ENCODE measurements at regions not wholly inside any gene's neighbourhood (a gene's known extent, or its start where the extent isn't known, plus 50 kb on each side); places are given as distances from the start of the nearest gene placed in this dataset.
A peak's percentile ranks its signal among the peaks of the same experiment; 100 is the strongest.
"Not testable (repeated sequence)": the region's sequence is repeated elsewhere in the genome, so short reads cannot be mapped to it uniquely, and the experiment has no call there.

- H3K4me3 ChIP-seq (ENCODE audit: low read depth, low read length); DNase-seq (ENCODE audit: low read depth): not testable (repeated sequence)
Measured at GRCh38 chr2:215889240-215889969, 123.9 kb downstream of the MREG start.

DNA sequence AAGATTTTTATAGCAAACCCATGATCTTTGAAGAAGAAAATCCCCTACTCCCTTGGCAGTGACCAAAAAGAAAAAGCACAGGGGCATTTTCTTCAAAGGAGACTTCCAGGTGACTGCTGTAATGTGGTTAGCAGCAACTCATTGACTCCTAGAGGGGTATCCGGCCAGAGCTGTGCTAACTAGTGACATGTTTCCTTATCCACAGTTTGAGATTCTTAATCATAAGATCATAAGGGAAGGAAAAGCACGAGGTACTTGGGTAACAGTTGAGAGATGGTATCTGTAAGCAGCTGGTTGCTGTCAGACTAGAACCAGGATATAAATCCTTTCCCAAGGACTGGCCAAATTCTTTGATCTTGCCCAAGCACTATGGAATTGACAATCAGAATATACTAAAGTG, 124.7 kb downstream of the MREG start:
- H3K4me3 ChIP-seq (ENCODE audit: low read depth, low read length) = no peak overlapping the region
- TF ChIP-seq CTCF (IDR thresholded peaks at IDR 0.05; ENCODE audit: insufficient read depth, low read depth, low read length, missing control alignments) = no peak
- peak; percentile 37 for DNase-seq (ENCODE audit: low read depth)

DNA sequence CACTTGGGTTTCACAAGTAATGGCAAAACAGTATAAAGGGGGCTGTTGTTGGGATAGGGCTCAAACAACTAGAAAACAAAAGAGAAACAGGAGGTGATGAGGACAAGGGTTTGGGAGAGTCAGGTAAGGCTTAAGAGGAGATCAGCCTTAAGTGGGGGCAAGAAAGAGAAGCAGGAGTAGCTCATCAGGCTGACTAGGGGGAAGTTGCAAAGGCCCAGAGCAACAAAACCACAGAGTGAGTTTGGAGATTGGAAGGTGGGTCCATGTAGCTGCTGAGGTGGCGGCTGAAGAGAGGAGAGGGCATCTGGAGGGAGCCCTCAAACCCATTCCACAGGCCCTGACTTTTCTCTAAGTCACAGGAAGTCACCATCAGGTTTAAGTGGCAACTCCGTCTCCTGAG, 126.0 kb downstream of the MREG start:
- no peak for DNase-seq (ENCODE audit: low read depth)
- no peak overlapping the region for H3K4me3 ChIP-seq (ENCODE audit: low read depth, low read length)
- no peak for TF ChIP-seq CTCF (IDR thresholded peaks at IDR 0.05; ENCODE audit: insufficient read depth, low read depth, low read length, missing control alignments)

GRCh38 chr2:215886022-215886421, 127.3 kb downstream of the MREG start:
- H3K4me3 ChIP-seq (ENCODE audit: low read depth, low read length) = no peak overlapping the region
- no peak for TF ChIP-seq CTCF (IDR thresholded peaks at IDR 0.05; ENCODE audit: insufficient read depth, low read depth, low read length, missing control alignments)
- no peak for DNase-seq (ENCODE audit: low read depth)

DNA sequence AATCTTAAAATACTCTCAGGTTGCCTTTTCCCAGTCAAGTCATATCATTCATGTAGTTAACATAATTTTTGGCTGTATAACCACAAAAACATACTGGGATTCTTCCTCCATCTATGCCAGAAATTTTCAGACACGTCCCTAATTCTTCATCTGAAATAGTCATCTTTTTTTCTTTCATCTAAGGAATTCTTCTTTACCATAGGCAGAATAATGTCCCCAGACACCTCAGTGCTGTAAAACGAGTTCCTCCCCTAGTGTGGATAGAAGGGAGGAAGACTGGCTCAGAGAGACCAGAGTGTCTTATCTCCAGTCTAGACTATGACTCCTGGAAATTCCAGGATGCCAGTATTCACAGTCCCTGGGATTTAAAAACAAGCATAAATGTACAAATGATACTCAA, 127.8 kb downstream of the MREG start:
- no peak for DNase-seq (ENCODE audit: low read depth)
- no peak overlapping the region for H3K4me3 ChIP-seq (ENCODE audit: low read depth, low read length)
- TF ChIP-seq CTCF (IDR thresholded peaks at IDR 0.05; ENCODE audit: insufficient read depth, low read depth, low read length, missing control alignments) = no peak

GRCh38 chr2:215884451-215885087, 128.8 kb downstream of the MREG start:
- no peak for TF ChIP-seq CTCF (IDR thresholded peaks at IDR 0.05; ENCODE audit: insufficient read depth, low read depth, low read length, missing control alignments)
- DNase-seq (ENCODE audit: low read depth) = no peak
- H3K4me3 ChIP-seq (ENCODE audit: low read depth, low read length) = no peak overlapping the region

GRCh38 chr2:215883799-215884198, 129.6 kb downstream of the MREG start:
- DNase-seq (ENCODE audit: low read depth) = peak; percentile 67
- no peak overlapping the region for H3K4me3 ChIP-seq (ENCODE audit: low read depth, low read length)
- TF ChIP-seq CTCF (IDR thresholded peaks at IDR 0.05; ENCODE audit: insufficient read depth, low read depth, low read length, missing control alignments) = no peak

Data from GM12865 (cell line).